ENCODE measurements at regions not wholly inside any gene's neighbourhood (a gene's known extent, or its start where the extent isn't known, plus 50 kb on each side); places are given as distances from the start of the nearest gene placed in this dataset.

- no peak overlapping the region for H3K4me3 ChIP-seq (ENCODE audit: low read depth, low read length)
- CTCF ChIA-PET, result interaction anchor here (12.5 kb wide), 1 partner anchor 13 kb away, joined by 87 read pairs; no protein-coding TSS in a partner anchor
- no peak for DNase-seq (ENCODE audit: low read depth, low spot score)
- POLR2A ChIA-PET, result no interaction called here
- TF ChIP-seq CTCF (IDR thresholded peaks at IDR 0.05; ENCODE audit: insufficient read depth, low read length, missing control alignments), result no peak
Observed at GRCh38 chr13:31031482-31031881, 99.0 kb downstream of the TEX26 start.

GRCh38 chr13:31029102-31029501 lies 96.6 kb downstream of the TEX26 start:
- ChIA-PET POLR2A (no interaction called here), CTCF (interaction anchor here (12.5 kb wide), 1 partner anchor 16 kb away, joined by 87 read pairs; no protein-coding TSS in a partner anchor)
- TF ChIP-seq CTCF (IDR thresholded peaks at IDR 0.05; ENCODE audit: insufficient read depth, low read length, missing control alignments), result no peak
- H3K4me3 ChIP-seq (ENCODE audit: low read depth, low read length), result no peak overlapping the region
- DNase-seq (ENCODE audit: low read depth, low spot score), result no peak

- DNase-seq (ENCODE audit: low read depth, low spot score), result no peak
- no peak for TF ChIP-seq CTCF (IDR thresholded peaks at IDR 0.05; ENCODE audit: insufficient read depth, low read length, missing control alignments)
- ChIA-PET POLR2A (no interaction called here), CTCF (interaction anchor here (1.2 to 12.5 kb wide), 2 partner anchors 17 to 18 kb away, joined by 3 to 87 read pairs; no protein-coding TSS in a partner anchor)
- H3K4me3 ChIP-seq (ENCODE audit: low read depth, low read length), result no peak overlapping the region
Observed at GRCh38 chr13:31027136-31027535, 94.7 kb downstream of the TEX26 start.

All from AG04449 (cell line).